Activated naive CD4-positive, alpha-beta T cell treated with anti-CD3 and anti-CD28 coated beads, Interleukin-2, amount 50 U/mL, for 16 hours (primary cell): ENCODE measurements at regions not wholly inside any gene's neighbourhood (a gene's known extent, or its start where the extent isn't known, plus 50 kb on each side); places are given as distances from the start of the nearest gene placed in this dataset.

Experiments
- DNase-seq: peaks from one replicate; pipeline ENCODE4 v3.0.0-alpha.2; 2020

DNA sequence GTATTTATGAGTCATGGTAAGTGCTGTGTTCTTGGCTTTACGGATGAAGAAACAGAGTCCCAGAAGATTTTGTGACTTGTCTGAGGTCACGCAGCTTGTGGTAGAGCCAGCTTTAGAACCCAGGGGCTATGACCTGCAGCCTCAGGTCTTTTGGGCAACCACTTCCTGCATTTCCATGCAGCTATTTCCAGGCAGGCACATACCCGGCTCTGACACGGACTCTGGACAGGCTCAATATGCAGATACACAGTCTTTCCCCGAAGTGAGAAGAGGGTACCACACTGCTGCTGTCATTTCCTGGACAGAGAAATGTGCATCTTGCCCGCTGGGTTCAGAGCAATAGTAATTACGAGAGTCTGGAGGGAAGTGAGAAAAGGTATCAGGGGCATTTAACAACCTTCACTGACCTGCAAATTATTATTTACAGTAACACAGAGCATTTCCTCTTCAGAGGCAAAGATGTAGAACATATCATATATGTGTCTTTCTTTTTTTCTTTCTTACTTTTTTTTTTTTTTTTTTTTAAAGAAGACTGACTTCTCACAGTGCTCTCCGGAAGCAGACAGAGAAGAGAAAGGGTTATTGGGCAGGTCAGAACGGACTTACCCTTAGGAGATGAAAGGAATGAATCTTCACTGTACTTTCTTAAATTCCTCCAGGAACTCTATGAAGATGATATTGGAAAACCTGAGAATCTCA lies 185.1 kb downstream of the CLIC5 start:
- no peak for DNase-seq

DNA sequence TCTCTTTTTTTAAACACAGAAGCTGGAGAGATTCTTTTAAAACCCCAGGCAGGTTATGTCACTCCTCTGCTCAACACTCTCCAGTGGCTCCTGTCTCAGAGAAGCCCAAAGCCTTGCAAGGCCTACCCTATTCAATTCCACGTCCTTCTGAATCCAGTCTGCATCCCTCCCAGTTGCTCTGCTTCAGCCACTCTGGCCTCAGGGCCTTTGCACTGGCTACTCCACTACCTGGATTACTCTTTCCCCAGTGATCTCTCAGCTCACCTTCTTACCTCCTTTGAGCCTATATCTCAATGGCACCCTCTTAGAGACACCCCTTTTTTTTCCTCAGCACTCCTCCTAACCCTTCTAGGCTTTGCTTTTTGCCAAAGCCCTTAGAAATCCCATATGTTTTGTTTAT lies 185.8 kb downstream of the CLIC5 start:
- no peak for DNase-seq

DNA sequence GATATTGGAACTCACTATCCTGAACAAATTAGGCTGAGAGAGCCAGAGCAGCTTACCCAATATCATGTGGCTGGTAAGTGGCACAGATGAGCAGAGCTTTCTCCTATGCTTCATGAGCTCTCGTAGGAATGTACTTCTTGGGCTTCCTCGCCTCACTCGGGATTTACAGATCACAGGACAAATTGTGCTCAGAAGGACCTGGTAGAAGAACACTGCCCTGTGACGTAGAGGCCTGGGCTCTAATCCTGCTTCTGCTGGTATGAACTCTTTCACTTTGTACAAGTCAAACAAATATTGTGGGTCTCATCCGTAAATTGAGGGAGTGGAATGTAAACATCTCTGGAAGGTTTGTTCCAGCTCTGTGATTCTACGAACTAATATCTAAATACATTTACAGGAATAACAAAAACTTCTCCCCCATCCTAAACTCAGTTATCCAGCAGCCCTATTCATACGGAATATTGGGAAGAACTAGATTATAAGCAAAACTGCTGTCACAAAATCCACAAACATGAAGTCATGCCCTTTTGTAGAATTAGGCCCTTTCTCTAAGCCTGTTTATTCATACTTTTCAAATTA lies 187.6 kb downstream of the CLIC5 start:
- DNase-seq: no peak

DNA sequence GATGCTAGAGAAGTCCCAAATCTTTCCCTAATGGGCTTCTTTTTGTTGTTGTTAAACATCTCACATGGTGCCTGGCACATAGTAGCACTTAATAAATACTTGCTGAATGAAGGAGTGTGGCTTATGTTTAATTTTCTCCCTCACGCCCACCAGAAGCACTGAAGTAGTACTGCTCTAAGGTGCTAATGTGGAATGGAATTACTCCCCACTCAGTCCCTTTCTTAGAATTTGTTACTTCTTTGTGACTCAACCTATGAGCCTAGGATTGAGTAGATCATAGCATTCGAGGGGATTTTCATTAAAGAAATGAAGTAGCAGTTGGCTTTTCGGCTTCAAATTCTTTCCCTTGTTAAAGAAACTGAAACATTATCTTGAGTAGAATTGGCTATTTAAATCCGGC lies 192.8 kb downstream of the CLIC5 start:
- no peak for DNase-seq

DNA sequence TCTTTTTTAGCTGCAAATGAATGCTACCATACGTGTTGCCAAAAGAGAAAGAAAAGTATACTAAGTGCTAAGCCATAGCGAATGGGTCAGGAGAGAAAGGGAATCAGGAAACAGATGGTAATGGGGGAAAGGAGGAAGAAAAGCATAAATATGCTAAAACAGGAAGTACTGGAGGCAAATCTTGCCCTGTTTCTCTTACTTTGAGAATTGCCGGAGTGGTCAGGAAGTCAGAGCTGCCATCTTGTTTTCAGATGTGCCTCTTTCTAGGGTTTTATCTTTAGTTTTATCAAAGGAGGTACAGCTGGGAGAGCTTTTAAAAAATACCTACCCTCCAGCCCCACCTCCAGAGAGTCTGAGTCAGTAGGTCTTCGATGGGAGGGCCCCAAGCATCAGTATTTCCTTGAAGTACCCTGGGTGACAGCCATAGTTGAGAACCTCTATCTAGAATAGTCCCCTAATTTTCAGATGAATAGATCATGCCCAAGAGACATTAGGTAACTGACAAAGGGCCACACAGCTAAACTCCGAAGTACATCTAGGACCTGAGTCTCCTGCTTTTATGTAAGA lies 193.3 kb downstream of the CLIC5 start:
- no peak for DNase-seq

DNA sequence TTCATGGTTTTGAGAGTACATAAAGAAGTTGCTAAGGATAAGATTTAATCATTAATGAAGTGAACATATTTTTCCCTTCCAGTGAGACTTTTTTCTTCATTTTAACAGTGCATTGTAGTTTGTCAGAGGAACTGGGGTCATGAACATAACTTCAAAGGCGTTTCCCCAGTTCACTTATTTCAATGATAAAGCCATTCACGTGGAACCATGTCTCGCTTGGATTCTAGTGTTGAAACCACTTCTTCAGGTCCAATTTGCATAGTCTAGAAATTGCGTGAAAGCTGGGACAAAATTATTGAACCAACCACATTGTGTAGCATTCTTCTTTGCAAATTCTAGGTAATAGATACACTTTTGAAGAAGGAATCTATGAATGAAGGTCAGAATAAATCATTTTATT lies 197.0 kb downstream of the CLIC5 start:
- DNase-seq: no peak

DNA sequence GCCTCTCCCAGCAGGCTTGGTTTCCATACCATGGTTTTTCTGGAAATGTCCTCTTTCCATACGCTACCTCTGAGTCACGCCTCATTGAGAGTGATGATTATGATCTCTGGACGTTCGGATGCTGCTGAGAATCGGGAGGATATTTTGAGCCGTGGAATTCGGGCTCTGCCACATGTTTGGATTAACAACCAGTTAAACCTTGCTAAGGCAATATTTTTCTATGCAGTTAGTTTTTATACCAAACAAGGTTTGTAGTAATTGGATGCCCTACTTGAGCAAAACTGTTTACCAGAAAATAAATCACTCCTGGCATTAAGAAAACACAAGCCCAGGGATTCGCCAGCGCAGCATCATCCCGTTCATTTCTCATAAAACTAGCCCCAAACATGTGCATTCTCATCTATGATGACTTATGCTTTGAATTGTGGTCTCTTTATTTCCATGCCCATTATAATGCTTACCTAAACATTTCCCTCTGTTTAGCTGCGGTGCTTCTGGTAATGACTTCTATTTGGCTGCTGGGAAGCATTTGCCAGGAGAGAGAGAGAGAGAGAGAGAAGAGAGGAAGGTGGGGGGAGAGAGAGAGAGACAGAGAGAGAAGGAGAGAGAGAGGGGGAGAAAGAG lies 198.9 kb downstream of the CLIC5 start:
- no peak for DNase-seq

DNA sequence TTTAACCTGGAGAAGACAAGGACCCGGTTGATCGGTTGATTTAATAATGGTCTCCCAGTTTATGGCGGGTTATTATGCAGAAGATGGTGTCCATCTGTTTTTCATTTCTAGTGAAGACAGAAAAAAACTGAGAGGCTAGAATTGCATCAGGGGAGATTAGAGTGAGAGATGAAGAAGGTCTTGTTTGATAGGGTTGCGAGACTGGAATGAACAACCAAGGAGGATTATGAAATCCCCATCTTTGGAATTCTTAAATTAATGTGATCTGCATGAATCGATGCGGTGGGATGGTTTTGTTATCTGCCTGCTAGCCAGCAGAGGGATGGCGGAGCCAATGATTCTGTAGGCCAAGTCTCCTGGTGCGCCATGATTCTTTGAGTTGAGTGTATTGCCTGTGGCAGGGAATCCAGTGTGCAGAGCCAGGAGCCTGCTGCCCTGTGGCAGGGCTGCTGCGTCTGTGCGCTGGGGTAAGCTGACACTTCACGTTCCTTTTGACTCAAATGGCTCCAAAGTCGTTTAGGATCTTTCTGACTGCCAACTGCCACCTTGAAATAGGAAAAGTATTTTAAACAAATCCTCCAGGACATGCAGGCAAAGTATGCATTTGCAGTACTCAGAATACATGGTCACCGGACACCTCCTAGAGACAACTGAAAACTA lies 200.1 kb downstream of the CLIC5 start:
- no peak for DNase-seq

DNA sequence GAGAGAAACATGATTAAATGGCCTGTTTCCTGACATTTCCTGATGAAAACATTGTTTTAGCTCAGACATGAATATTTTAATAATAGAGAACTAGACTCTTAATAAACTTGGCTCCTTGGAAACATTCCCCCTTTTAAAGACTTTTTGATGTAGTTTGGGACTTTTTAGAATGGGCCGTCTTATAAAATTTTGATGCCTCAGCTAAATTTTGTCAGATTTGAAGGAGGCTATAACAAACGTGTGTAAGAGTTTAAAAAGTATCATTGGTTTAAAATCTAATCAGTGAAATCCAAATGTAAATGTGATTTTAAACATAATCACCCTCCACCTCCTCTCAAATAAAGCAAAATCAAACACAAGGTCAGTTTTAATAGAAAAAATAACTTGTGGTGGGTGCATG lies 200.9 kb downstream of the CLIC5 start:
- no peak for DNase-seq

DNA sequence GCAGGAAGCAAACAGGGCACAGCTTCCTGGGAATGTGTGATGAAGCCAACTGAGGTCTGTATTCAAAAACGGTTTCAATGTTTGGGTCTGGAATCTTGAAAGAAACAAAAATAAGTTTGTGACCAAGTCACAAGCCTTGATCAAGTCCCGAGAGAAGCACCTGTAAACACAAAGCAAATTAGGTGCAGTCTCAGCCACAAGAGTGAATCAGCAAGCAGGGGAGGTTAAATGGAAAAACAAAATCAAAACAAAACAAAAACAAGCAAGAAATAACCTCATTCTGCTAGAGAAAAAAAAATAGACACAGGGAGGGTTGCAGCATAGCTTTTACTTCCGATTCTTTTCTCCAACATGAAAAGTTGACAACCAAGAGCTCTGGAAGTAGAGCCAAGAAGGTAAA lies 201.7 kb downstream of the CLIC5 start:
- no peak for DNase-seq

DNA sequence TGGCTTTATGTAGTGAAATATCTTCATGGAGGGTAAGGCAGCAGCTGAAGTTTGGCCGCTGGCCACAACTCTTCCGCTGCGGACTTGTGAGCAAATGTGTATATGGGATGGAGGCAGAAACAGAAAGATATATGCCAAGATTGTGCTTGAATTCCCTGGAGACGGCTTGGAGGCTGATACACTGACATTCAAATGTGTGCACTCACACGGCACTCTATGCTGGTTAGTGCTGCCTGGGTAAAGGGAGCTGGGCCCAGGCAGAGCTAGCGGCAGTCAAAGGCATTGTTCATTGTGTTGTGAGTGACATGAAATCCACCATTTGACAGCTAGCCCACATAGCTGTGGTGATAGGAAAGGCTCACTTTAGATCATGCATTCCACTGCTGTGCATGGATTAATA lies 202.7 kb downstream of the CLIC5 start:
- DNase-seq: no peak

DNA sequence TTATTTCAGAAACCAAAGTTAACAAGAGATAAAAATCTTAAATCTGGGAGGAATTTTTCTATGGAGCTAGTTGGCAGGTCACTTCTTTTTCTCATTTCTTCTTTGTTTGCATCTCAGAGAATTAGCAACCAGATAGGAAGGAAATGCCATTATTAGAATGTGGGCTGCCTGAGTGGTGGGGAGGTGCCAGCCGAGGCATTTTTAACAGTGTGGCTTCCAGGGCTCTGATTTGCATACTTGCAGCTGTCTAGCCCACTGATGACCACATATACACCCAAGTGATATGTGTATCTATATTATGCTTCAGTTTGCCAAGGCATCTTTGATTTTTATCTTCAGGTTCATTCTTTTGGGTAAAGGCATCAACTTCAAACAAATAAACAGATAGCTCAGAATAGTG lies 206.7 kb downstream of the CLIC5 start:
- no peak for DNase-seq

DNA sequence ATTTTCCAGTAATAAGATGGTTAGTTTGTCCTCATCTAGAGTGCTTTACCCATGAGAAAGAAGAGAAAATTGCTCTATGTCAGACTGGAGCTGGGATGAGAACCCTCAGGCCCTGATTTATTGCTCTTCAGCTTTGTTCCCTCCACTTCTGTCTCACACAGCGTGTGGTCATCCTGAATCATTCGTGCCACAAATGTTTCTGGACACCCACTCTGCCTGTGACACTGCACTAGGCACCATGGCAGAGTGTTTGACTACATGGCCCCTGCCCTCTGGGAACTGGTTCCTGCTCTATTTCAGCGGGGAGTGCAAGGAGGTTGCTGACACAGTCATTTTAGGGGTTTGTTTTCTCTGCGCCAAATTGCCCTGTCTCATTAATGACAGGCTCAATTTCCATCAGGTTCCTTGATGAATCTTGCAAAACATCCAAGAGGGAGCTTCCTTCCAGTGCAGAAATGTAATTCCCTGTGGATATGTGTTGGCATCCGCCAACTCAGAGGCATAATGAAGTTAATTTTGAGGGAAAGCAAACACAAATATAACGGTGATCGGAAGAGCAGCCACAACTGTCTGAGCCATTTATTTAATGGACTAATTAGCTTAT lies 207.5 kb downstream of the CLIC5 start:
- no peak for DNase-seq

DNA sequence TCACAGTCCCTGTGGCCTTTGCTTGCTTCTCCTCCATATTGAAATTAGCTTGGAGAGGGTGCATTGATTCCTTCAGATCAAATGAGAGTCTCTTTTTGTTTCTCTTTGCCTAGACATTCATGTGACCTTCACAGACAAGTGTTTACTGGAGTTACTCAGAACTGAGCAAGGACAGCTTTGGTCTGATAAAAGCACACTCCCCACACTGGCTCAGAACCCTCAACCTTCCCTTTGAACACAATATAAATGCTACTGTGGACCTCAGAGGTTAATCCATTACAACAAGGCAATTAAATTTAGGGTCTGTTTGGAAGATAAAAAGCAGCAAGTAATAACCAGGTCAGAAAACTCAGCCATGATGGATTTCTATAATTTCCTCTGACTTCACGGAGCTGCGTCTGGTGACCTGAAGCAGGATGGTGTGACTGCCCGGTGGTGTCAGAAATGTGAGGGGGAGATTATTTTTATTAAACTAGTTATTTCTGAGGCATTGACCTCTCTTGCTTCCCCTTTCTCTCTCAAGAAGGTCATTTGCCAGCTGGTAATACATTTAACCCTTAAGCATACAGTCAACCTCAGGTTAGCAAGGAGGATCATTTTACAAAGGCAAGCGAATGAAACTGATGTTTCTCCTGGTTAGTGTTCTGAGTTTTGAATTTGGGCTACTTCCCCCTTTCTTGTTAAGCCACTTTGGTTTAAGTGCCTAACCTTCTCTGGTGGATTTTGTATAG lies 208.2 kb downstream of the CLIC5 start:
- no peak for DNase-seq

DNA sequence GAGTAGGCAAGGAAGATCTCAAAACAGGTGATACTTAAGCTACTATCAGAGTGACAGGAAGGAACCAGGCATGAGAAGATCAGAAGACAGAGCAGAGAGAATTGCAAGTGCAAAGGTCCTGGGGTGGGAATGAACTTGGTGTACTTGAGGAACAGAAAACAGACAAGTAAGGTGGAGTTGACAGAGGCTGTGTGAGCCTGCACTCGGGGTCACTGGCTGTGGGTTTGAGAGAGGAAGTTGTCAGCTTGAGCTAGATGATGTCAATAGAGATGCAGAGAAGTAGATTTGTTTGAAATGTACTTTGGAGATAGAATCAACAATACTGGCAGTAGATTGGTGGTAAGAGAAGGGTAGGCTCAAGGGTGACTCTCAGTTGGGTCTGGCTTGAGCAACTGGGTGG lies 209.5 kb downstream of the CLIC5 start:
- no peak for DNase-seq

DNA sequence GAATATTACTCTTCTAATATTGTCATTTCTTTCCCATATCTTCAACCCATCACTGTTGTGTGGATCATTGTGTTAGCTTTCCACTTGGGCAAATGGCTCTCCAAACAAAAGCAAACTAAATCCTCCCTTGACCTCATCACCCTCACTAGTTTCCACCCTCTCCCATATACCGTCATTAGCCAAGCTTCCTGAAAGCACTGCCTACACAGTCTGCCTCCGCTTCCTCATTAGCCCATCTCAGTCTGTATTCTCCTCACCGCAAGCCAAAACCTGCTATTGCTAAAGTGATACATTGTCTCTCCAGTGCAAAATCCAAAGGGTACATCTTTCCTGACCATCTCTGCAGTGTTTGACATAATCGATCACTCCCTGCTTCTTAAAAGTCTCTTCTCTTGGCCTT lies 212.6 kb downstream of the CLIC5 start:
- DNase-seq: no peak

DNA sequence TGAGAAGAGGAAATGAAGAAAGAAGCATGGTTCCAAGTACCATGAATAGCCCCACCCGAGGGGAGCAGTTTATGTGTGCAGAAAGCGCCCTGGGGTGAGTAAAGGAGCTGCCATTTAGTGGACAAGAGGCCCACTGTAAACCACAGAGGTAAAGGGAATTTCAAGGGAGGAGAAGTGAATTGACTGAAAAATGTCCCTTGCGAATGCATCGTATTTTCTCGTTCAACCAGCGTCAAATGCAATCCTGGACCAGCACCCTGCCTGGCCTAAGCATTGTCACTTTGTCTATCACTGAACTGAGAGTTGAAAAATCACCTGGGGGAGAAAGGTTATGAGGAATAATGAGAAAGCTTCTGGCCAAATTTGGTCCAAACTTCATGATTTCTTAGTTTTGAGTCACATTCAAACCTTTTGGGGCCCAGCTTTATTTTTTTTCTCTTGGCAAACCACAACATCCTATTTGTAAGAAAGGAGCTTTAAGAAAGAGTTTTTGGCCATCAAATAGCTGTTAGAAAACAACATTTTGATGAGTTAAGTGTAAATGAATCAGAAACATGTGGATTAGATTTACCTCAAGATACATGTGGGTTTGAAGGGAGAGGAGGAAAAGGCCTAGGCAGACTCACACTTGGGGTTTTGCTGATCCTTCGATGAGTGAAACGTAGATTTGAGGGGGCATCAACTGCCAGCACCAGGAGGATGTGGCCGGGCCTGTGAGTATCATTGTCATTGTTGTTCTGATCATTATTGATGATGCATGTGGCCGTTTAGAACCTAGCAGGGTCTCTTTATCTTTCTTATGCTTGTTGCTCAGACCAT lies 214.0 kb downstream of the CLIC5 start:
- no peak for DNase-seq

DNA sequence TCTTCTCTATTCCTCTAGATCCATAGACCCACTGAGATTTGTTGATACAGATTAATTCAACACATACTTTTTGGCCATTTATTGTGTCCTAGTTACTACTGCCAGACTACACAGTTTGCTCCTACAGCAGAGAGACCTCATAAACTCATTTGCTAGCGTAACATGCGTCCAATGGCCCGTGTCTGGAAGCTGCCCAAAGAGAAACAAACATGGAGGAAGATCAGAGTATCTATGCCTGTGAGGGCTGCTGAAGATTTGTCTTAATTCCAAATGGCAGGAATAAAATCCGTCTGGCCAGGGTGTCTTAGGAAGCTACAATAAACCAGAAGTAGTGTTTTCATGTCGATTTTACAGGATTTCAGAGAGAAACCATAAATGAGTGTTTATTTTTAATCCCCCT lies 214.7 kb downstream of the CLIC5 start:
- DNase-seq: no peak

DNA sequence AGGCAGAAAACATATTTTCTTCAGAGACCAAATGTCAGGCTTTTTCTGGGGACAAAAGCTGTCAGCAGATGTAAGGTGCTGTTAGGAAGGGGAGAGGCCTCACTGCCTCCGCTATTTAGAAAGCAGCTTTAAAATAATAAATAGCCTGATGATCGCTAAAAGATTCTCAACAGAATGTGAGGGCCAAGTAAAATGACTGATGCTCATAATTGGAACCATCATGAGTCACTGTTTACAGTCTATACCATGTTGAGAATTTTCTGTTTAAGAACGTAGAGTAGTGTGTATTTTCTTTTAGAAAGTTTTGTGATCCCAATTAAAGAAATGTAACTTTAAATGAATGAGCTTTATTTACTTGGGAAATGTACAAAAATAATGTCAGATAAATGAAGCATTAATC lies 220.0 kb downstream of the CLIC5 start:
- no peak for DNase-seq

DNA sequence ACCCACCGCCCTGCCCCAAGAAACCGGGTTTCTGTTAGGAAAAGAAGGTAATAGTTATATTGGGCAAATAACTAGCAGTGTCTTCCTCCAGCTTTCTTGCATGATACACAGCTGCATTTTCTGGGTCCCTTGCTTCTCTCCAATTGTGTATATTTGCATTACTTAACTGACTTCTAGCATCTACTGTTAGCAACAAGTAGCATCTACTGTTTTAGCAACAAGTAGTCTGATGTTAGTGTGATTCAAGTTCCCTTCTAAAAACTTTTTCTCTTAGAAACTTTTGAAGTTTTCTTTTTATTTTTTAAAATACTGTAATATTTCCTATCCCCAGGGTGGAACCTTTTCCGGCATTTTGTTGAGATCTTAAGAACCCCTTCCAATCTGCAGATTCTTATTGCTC lies 221.2 kb downstream of the CLIC5 start:
- DNase-seq: no peak

DNA sequence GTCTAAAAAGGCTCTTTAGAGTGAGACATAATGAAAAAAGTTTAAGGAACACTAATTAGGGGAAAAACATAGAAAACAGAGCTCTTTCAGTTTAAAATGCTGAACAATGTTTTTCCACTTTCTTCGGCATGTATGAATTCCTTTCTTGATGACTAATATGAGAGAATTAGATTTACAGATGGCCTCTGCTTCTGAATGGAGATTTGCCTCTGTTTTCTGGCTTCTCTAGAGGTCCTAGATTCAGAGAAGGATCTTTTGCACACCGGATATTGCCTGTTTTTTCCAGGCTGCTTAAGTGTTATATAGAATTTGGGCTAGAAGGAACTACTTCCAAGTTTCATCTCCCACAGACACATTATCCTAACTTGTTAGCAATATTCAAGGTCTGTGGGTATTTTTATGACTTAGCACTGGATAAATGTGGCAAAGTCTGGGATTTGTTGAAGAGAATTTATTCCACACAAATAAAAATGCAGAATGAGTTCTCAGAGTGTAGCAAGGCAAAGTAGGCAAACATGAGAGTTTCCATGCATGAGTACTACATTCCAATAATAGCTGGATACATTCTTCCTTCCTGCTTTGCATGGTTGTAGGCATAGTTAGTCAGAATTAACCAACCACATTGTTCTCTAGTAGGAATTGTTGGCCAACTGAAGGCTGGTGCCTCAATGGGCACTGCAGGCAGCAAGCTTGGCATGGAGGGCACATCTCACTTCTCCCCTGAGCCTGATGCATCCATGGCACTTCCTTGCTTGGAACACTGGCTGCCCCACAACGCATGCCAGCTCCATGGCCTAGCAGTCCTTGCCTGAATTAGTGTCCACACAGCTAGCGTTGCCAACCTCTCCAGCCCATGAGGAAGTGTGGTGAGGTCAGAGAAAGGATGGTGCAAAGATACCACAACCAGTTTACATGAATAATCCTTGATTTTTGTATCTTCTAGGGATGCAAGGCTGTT lies 224.2 kb downstream of the CLIC5 start:
- DNase-seq: no peak
